NT2/D1 (cell line): ENCODE measurements at regions not wholly inside any gene's neighbourhood (a gene's known extent, or its start where the extent isn't known, plus 50 kb on each side); places are given as distances from the start of the nearest gene placed in this dataset.

Experiments
- SUZ12 ChIP-seq: IDR thresholded peaks from 2 replicates; pipeline ENCODE4 v1.6.1; 2011; ENCODE audit not compliant: insufficient read length, insufficient read depth; ENCODE audit errors: extremely low read depth
- YY1 ChIP-seq: IDR thresholded peaks from 2 replicates; pipeline ENCODE4 v1.6.1; 2011; ENCODE audit not compliant: insufficient read length, insufficient read depth
- ZNF274 ChIP-seq: IDR thresholded peaks from 2 replicates; pipeline ENCODE4 v1.6.1; 2011; ENCODE audit warnings: mild to moderate bottlenecking, low read depth, low read length

DNA sequence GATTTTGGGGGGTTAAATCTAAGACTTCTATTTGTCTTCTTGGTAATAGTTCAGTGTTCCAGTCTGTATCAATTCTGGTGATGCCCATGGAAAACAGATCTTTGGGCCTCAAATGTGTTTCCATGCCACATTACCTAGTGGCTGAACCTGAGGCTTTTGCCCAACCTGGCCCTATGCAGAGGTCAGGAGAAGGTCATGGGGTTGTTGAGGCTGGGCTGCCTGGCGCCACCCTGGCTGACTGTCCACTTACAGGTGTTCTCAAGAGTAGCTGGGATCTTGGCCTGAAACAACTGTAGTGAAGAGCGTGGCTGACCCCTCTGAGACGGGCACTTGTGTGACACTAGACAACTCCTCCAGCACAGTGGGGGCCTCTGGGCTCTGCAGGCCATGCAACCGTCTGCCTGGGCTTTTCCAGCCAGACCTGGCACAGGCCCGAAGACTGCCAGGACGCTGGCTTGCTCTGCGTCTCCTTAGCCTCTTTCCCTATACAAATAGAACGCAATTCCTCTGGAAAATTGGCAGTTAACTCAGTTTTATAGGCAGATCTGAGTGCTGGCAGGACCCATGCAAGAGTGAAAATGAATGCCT lies 127.8 kb downstream of the TRIM43 start:
- TF ChIP-seq YY1 (no peak), ZNF274 (no peak), SUZ12 (no peak)
